AG08396 (cell line): ENCODE measurements at regions not wholly inside any gene's neighbourhood (a gene's known extent, or its start where the extent isn't known, plus 50 kb on each side); places are given as distances from the start of the nearest gene placed in this dataset.

Experiments used
- DNase-seq: peaks from one replicate; pipeline ENCODE4 v3.0.0; 2012; ENCODE audit warnings: low spot score, mixed read lengths

DNA sequence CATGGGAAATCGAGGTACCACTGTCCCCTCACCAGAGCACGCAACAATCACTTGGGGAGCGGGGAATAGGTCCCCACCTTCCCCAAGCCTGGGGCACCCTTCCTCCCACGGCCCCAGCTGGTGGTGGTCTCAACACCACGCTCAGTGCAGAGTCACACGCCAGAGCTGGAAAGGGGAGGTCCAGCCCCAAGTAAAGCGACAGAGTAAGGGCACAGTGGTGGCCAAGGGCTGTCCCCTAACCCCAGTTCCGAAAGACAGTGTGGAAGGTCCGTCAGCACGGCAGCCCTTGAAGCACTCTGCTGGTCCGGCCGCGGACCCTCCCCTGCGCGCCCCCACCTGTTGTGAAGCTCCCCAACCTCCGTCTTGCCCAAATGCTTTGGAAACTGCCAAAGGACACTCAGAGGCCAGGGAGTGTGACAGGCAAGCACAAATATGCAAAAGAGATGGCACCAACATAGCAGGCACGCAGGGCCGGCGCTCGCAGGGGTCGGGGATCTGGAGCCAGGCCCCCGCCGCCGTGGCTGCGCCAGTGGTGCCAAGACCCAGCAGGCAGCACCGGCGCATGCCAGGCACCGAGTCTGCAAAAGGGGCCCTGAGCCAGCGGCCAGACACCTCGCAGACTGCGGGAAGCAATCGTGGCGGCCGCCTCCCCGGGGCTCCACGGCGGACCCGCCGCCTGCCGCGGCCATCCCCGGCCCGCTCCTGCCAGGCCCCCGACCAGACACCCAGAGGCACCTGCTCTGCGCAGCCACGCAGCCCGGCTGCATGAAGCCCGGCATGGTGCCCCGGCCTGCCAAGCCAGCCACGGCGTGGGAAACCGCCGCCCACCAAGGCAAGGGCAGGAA is 51.6 kb upstream of the SRRM3 start:
- no peak for DNase-seq
